GM12892 (cell line): ENCODE measurements at regions not wholly inside any gene's neighbourhood (a gene's known extent, or its start where the extent isn't known, plus 50 kb on each side); places are given as distances from the start of the nearest gene placed in this dataset.

Experiments used
- DNase-seq: peaks from one replicate; pipeline ENCODE4 v3.0.0; 2011; ENCODE audit not compliant: insufficient read length
- FAIRE-seq: peaks from 2 replicates; lab custom pipeline; 2011; peaks lifted over from hg19 to GRCh38; lab: Jason Lieb, UNC
- POLR2A ChIP-seq: IDR thresholded peaks from 2 replicates; pipeline ENCODE4 v1.6.1; 2011; ENCODE audit warnings: low read depth, low read length, control low read depth
- POLR2AphosphoS5 ChIP-seq: IDR thresholded peaks from 2 replicates; pipeline ENCODE4 v1.6.1; 2011; ENCODE audit warnings: low read depth, low read length, control low read depth
- TAF1 ChIP-seq: IDR thresholded peaks from 2 replicates; pipeline ENCODE4 v1.6.1; 2011; ENCODE audit warnings: low read depth, mild to moderate bottlenecking, control low read depth, low read length, borderline replicate concordance

GRCh38 chr2:8019934-8020333, 661.9 kb upstream of the ID2 start:
- FAIRE-seq, result no peak
- no peak for DNase-seq
- TF ChIP-seq TAF1 (no peak), POLR2A (no peak), POLR2AphosphoS5 (no peak)

DNA sequence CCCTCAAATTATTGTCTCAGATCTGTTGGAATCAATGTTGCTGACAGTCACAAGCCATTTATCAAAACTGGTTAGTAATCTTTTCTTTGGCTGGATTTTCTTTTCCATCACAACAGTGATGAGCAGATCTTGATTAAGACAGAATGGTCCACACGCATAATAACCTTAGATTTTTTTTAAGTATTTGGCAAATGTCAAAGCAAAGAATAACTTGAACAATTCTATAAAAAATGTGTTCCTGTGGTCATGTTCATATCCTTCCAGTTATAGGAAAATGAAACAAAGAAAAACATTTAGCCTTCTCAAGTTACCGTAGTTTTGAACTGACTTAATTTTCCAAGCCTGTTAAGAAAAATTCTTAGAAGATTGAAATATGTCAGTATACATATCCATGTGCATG, 659.9 kb upstream of the ID2 start:
- FAIRE-seq, result no peak
- TF ChIP-seq TAF1, result no peak
- TF ChIP-seq POLR2AphosphoS5, result no peak
- no peak for TF ChIP-seq POLR2A
- no peak for DNase-seq

GRCh38 chr2:8022908-8023640, 658.8 kb upstream of the ID2 start:
- TF ChIP-seq POLR2AphosphoS5, result no peak
- TF ChIP-seq TAF1, result no peak
- no peak for TF ChIP-seq POLR2A
- FAIRE-seq (peak; percentile 5), DNase-seq (peak; percentile 26)

GRCh38 chr2:8024506-8024905, 657.4 kb upstream of the ID2 start:
- FAIRE-seq (no peak), DNase-seq (no peak)
- TF ChIP-seq POLR2AphosphoS5 (no peak), POLR2A (no peak), TAF1 (no peak)

GRCh38 chr2:8026381-8026780, 655.5 kb upstream of the ID2 start:
- no peak for DNase-seq
- TF ChIP-seq POLR2A (no peak), POLR2AphosphoS5 (no peak), TAF1 (no peak)
- no peak for FAIRE-seq

- DNase-seq, result no peak
- no peak for TF ChIP-seq POLR2A
- TF ChIP-seq TAF1, result no peak
- TF ChIP-seq POLR2AphosphoS5, result no peak
- no peak for FAIRE-seq
These were observed 654.5 kb upstream of the ID2 start for GRCh38 chr2:8027387-8027786.

DNA sequence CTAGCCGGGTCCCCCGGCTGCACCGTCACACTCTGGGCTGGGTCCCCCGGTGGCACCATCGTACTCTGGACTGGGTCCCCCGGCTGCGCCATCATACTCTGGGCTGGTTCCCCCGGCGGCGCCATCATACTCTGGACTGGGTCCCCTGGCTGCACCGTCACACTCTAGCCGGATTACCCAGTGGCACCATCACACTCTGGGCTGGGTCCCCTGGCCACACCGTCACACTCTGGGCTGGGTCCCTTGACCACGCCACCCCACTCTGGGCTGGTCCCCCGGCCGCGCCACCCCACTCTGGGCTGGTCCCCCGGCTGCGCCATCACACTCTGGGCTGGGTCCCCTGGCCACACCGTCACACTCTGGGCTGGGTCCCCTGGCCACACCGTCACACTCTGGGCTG, 653.8 kb upstream of the ID2 start:
- FAIRE-seq, result no peak
- TF ChIP-seq POLR2A, result no peak
- no peak for TF ChIP-seq TAF1
- TF ChIP-seq POLR2AphosphoS5, result no peak

GRCh38 chr2:8028436-8028835, 653.4 kb upstream of the ID2 start:
- FAIRE-seq, result no peak
- DNase-seq, result no peak
- TF ChIP-seq POLR2AphosphoS5 (no peak), POLR2A (no peak), TAF1 (no peak)

More for the DNA sequence above, 653.8 kb upstream of the ID2 start:
- DNase-seq, result no peak

GRCh38 chr2:8028981-8029380, 652.9 kb upstream of the ID2 start:
- FAIRE-seq (no peak), DNase-seq (no peak)
- TF ChIP-seq POLR2AphosphoS5 (no peak), POLR2A (no peak), TAF1 (no peak)

DNA sequence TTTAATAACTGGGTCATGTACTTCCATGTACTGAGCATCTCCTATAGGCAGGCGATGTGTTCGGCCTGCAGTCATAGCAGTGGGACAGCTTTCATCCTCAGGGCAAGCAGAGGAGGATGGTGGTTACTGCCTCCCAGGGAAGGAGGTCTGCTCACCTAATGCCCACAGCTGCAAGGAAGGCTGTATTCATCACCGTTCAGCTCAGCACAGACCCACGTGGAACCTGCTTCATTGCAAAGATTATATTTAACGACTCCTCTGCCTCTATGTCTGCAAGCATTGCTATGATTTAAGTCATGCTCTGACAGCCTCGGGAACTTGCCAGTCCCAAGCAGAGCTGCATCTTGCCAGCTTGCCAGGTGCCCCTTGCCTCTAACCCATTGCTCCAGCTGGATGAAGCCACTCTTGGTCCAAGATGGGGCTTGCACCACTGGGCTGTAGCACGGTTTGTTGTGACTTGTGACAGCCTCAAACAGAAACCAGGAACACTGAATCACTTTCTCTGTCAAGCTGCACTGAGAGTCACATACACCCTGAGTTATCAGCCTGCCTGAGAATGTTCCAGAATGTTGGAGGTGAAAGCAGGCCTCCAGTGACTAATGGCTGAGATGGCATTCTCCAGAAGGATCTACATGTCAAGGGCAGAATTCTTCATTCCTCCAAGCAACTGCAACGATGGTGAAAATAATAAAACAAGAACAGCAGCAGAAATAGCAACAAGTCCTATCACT, 651.1 kb upstream of the ID2 start:
- no peak for FAIRE-seq
- TF ChIP-seq POLR2AphosphoS5 (no peak), POLR2A (no peak), TAF1 (no peak)
- no peak for DNase-seq

- FAIRE-seq (no peak), DNase-seq (no peak)
- TF ChIP-seq POLR2AphosphoS5, result no peak
- TF ChIP-seq TAF1, result no peak
- no peak for TF ChIP-seq POLR2A
These were observed 650.5 kb upstream of the ID2 start for GRCh38 chr2:8031370-8031769.

DNA sequence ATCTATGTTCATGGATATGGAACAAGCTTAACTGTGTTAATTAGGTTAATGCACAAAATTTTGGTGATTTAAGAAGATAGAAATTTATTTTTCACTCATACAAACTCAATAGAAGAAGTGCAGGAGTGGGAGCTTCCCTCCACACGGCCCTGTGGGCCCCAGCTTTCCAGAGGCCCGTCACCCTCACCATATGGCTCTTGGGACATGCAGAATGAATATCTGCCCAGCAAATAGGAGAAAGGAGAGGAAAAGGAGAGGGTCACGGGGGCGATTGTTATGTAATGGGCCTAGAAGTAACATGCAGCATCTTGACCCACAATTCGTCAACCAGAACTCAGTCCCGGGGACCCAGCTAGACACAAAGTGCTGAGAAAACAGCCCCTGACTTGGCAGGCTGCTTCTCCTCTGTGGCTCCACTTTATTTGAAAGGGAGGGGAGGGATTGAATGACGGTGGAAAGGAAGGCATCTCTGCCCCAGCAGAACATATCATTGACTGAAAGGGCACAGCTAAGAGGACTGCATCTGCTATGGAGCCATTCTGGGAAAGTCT, 648.2 kb upstream of the ID2 start:
- no peak for TF ChIP-seq POLR2A
- FAIRE-seq (no peak), DNase-seq (no peak)
